Stimulated activated CD4-positive, alpha-beta T cell treated with anti-CD3 and anti-CD28 coated beads, Interleukin-12 subunit alpha, Interleukin-12 subunit beta, amount 100 ng/mL, for 4 hours (primary cell): ENCODE measurements at regions not wholly inside any gene's neighbourhood (a gene's known extent, or its start where the extent isn't known, plus 50 kb on each side); places are given as distances from the start of the nearest gene placed in this dataset.
"Not testable (repeated sequence)": the region's sequence is repeated elsewhere in the genome, so short reads cannot be mapped to it uniquely, and the experiment has no call there.

ENCODE experiments used
- DNase-seq: peaks from one replicate; pipeline ENCODE4 v3.0.0-alpha.2; 2020

DNA sequence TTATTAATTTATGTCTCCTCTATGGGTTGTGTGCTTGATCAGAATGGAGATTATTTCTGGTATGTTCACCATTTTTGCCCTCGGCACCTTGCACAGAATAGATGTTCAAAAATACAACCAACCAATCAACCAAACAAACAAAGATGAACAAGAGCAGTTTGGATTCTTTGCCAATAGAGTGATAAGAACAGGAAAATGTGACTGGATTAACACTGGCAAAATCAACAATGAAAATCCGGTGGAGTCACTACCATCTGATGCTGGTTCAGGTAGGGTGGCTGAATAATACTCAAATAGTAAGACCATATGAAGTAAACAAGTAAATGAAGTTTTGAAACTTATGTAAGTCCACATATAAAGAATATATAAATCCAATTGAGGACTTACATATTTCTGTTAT lies 685.0 kb upstream of the EPHA5 start:
- no peak for DNase-seq

DNA sequence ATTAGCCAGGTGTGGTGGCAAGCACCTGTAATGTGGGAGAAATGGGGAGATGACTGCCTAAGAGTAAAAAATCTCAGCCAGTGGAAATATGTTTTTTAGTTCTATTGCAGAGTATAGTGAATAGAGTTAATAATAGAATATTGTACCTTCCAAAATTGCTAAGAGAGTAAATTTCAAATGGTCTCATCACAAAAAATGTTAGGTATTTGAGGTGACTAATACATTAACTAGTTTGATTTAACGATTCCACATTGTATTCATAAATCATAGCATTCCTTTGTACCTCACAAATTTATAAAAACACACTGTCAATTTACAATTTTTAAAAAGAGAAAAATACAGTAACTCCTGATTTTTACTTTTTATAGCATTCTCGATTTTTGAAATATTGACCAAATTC lies 681.5 kb upstream of the EPHA5 start:
- DNase-seq = no peak

DNA sequence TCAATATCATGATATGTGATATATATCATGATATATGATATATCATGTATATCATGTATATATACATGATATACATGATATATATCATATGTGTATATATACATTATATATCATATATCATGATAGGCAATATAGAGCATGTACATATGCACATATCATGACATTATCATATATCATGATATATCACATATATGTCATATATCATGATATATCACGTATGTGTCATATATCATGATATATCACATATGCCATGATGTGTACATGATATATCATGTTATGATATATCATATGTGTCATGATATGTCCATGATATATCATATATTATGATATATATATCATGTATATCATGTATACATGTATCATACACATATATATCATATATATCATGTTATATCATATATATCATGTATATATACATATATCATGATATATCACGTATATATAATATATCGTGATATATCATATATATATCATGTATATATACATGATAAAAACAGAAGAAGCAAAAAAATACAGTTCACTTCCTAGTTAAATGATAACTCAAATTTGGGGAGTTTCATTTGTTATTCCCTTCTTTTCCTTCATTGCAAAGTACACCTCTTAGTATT lies 670.1 kb upstream of the EPHA5 start:
- no peak for DNase-seq

DNA sequence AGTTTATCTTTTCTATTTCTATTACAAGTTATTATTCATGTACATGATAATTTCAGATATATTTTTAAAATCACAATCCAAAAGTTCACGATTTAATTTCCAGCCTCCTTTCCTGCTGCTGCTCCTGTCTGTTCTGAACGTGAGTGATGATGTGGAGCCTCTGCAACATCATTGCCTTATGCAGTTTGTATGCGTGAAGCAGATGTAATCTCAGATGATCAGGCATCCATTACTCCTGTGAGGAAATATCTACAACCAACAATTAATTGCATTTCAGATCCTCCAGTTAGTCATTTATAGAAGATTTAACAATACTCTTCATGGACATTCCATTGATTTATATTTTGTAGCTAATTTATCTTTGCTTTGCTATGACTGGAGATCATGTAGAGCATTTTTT lies 668.7 kb upstream of the EPHA5 start:
- no peak for DNase-seq

DNA sequence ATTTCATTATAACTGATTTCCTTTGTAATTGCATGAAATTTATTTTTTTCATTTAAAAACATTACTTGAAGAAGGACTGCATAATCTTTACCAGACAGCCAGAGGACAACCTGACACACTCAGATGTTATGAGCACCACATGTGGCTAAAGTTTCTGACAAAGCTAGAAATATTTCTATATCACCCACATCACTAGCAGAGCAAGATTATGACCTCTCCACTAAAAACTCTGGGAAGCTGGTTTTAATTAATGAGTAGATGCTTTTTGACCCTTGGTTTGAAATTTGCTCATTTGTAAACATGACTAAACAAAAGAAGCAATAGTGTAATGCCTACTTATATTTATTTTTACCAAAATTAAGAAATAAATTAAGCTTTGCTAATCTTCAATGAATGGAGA lies 661.5 kb upstream of the EPHA5 start:
- DNase-seq = no peak

DNA sequence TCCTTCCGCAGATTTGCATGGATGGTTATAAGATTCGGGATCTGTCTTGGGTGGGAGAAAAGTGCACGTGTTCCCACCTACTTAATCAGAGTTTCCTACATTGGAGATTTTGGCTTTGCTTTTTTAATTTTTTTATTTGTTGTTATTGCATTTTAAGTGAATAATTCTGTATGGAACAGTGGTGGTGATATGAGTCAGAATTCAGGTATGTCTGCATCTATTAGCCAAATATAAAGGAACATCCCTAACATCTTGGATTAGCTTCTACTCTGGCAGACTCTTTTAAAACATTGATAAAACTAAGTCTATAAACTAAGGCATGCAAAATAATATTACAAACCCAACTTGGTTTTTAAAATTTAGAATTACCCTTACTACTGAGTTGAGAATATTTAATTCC lies 659.8 kb upstream of the EPHA5 start:
- no peak for DNase-seq

DNA sequence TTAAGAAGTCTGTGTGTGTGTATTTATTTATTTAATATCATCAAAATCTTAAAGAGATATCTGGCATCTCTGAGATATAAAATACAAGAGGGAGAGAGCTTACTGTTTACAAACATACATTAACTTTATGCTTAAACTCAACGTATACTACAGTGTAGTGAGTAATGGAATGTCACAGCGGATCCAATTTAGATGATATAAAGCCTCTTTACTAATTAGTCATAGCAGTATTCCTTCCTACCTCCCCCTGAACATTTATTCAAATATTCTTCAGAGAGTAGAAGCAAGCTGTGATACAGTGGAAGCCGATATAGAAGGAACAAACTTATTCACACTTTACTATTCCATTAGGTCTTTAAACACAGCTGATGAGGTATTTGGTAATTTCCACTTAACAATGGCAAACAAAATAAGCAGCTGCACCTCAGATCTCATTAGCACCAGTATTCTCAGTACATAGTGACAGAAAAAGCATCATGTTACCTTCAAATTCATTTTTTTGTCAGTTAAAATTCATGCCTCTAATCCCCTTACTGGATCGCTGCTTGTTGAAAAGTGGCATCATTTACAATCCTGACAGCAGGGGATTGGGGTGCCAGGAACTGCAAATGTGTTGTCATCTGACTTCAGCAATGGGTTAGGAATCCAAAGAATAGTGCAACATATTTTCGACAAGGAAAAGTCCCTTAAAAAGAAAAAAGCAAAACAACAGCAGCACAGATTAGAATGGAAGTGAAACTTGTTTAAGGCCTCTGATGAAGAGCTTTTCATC lies 658.7 kb upstream of the EPHA5 start:
- no peak for DNase-seq

DNA sequence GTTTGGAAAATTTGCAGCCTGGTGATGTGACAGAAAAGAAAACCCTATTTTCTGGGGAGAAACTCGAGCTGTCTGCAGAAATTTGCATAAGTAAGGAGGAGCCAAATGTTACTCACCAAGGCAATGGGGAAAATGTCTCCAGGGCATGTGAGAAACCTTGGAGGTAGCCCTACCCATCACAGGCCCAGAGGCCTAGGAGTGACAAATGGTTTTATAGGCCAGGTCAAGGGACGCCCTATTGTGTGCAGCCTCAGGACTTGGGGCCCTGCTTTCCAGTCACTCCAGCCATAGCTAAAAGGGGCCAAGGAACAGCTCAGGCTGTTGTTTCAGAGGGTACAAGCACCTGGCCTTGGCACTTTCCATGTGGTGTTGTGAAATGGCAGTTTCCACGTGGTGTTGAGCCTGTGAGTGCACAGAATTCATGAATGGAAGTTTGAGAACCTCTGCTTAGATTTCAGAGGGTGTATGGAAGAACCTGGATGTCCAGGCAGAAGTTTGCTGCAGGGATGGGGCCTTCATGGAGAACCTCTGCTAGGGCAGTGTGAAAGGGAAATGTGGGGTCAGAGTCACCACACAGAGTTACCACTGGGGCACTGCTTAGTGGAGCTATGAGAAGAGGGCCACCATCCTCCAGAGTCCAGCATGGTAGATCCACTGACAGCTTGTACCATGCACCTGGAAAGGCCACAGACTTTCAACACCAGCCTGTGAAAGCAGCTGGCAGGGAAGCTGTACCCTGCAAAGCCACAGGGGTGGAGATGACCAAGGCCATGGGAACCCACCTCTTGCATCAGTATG lies 637.6 kb upstream of the EPHA5 start:
- DNase-seq = no peak

DNA sequence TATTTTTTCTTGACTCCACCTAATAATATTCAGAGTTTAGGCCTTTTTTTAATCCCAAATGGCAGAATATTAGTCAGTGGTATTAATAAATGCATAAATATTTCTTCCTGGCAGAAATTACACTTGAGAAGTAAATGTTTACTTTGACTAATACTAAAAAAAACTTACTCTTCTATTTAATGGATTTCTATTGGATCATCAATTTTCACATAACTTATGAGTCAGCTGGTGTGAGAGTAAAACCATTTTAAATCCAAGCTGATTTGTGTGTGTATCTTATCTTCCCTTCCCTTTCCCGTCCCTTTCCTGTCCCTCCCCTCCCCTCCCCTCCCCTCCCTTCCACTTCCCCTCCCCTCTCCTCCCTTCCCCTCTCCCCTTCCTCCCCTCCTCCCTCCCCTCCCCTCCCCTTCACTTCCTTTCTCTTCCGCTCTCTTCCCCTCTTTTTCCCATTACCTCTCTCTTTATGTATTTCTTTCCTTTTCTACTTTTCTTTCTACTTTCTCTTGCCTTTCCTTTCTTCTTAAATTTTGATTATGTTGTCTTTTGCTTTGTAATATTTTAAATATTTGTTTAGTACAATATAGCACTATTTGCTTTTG lies 630.1 kb upstream of the EPHA5 start:
- no peak for DNase-seq

DNA sequence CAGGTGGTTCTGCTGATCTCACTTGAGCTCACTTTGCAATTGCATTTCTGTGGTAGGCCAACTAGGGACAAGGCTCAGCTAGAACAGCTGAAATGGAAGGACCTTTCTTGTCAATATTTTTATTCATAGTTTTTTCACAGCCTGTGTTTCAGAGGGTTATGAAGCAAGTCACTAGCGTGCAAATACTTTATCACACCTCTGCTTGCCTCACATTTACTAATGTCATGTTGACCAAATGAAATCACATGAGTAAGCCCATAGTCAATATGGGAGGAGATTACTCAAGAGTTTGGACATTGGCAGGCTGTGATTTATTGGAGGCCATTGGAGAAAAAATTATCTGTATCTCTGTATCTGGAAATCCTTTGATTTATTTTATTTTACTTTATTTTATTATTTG lies 628.3 kb upstream of the EPHA5 start:
- no peak for DNase-seq

DNA sequence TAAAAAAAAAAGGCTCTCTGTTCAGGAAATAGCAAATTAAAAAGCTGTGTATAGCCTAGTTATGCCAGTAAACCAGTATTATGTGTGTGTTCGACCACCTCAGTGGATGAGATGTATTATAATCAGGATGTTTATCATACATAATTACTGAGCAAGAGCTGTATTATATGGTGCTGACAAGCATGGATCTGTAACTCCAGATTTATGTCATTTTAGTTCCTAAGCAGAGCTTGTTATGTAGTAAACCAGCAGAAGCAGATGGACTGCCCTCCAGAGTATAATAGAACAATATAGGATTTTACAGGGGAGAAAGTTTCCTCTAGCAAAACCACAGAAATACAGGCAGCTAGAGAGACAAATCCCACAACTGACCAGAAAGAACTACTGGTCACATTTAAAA lies 627.4 kb upstream of the EPHA5 start:
- DNase-seq = no peak

DNA sequence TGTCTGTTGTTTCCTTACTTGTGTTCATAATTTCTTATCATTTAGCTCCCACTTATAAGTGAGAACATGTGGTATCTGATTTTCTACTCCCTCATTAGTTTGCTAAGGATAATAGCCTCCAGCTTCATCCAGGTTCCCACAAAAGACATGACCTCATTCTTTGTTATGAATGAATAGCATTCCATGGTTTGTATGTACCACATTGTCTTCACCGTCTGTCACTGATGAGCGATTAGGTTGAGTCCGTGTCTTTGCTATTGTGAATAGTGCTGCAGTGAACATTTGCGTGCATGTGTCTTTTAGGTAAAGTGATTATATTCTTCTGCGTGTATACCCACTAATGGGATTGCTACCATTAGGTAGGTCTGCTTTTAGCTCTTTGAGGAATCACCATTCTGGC lies 624.3 kb upstream of the EPHA5 start:
- no peak for DNase-seq

DNA sequence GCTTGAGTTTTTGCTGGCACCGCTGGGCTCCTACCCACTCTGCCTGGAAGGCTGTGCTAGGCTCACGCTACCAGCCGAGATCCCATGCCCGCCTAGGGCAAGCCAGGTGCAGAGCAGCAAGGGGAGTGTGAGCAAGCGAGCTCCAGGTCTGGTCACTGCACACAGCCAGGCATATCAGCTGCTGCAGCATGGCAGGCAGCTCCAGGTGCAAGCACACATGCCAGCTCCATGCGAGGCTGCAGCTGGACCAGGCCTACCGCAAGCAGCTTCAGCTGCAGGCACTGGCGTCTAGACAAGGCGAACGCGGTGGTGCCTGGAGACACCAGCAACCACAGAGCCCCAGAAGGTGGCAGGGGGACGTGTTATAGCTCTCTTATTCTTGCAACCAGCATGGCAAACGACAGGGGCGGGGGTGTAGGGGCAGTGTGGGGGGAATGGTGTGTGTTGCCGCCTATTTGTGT lies 614.7 kb upstream of the EPHA5 start:
- no peak for DNase-seq

DNA sequence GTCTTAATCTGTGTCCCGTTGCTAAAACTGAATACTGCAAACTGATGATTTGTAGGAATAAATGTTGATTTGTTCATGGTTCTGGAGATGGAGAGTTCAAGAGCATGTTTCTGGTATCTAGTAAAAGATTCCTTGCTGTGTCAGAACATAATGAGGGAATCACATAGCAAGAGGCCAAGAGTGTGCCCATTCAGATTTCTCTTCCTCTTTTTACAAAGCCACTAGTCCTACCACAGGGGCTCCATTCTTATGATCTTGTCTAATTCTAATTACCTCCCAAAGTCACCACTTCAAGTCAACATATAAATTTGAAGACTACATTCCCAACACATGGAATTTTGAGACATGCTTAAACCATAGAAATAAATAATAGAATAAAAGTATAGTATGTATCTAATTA lies 608.8 kb upstream of the EPHA5 start:
- no peak for DNase-seq

DNA sequence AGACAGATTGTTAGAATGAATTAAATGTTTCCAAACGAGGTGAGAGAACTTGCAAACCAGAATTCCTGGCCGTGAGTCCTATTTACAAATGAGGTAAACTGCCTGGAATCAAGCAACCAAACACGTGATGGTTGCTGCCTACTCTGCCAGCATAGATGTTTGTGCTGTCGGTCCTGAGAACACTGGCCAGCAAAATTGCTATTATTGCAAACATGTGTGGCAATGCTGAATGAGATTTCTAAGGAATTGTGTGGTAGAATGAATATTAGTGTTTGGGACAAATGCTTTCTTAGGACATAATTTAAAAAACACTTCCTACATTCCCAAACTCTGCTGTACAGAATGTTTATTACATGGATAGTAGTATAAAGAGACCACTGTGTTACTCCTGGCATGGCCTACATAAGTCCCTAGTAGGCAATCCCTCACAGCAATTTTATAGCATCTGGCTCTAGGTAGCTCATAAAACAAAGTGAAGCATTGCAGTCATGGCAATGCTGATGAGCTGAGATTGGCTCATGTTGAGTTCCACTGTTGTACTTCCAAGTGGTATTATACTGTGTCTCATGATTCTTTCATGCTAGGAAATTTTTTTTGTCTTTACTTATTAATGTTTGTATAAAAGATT lies 605.2 kb upstream of the EPHA5 start:
- no peak for DNase-seq

DNA sequence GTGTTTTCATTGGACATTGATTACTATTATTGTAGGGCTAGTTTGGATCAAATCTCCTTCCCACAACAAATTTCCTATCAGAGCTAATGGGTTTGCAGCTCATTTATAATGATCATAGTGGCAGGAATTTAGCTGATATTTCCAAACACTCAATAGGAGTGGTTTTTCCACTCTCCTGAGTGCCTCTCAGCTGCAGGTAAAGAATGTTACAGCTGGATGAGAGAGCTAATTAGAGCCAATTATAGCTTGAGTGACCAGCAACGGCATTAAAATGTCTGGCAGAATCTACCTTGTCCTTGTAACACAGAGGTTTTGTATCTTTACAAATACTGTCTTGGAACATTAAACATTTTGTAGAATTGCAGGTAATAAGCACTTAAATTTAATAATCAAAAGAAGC lies 602.8 kb upstream of the EPHA5 start:
- DNase-seq = no peak

DNA sequence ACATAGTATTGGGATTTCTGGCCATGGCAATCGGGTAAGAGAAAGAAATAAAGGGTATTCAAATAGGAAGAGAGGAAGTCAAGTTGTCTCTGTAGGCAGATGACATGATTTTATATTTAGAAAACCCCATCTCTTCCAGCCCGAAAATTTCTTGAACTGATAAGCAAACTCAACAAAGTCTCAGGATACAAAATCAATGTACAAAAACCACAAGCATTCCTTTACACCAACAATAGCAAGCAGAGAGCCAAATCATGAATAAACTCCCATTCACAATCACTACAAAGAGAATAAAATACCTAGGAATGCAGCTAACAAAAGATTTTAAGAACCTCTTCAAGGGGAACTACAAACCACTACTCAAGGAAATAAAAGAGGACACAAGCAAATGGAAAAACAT lies 600.1 kb upstream of the EPHA5 start:
- DNase-seq = not testable (repeated sequence)

DNA sequence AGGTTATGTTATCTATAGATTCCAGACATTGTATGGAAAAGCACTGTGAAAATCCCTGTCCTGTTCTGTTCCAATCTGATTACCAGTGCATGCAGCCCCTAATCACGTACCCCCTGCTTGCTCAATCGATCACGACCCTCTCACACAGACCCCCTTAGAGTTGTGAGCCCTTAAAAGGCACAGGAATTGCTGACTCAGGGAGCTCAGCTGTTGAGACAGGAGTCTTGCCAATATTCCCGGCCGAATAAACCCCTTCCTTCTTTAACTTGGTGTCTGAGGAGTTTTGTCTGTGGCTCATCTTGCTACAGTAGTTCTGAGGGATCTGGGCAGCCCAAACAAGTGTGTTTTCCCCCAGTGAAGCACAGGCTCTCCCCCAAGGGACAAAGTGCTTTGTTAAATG lies 596.3 kb upstream of the EPHA5 start:
- not testable (repeated sequence) for DNase-seq

DNA sequence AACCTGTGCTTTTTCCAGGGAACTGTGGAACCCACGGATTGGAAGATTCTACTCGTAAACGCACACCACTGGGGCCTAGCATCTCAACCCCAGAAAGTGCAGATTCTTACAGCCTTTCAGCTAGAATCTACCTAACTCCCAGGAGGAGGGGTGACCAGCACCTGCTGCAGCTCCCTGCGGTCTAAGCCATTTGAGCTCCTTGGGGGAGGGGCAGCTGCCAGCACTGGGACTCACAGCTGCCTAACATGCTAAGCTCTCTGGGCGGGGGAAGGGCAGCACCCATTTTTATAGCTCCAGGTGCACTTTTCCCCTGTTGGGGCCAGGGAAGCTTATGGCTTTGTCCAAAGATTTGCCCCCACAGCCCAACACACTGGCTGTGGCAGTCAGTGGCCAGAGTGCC lies 595.7 kb upstream of the EPHA5 start:
- no peak for DNase-seq

DNA sequence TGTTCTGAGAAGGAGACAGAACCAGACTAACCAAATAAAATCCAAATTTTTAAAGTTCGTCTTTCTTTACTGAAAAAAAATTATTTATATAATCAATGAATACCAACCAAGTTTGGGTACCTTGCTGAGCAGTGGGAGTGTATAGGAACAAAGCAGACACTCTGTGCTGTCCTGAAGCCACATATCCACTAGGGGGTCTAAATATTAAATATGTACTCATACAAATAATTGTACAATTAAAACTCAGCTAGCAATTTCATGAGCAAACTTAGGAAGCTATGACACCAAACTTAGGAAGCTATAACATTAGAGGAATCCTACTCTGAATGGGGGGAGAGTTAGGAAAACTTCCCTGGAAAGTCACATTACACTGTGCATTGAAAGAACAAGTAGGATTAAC lies 582.0 kb upstream of the EPHA5 start:
- no peak for DNase-seq

DNA sequence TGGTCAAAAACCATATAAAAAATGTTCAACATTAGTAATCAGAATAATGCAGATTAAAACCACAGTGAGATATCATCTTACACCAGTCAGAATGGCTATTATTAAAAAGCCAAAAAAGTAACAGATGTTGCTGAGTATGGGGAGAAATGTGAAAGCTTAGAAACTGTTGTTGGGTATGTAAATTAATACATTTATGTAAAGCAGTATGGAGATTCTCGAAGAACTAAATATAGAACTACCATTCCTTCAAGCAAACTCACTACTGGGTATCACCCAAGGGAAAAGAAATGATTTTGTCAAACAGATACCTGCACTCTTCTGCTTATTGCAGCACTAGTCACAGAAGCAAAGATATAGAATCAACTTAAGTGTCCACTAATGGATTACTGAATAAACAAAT lies 576.4 kb upstream of the EPHA5 start:
- DNase-seq = no peak

DNA sequence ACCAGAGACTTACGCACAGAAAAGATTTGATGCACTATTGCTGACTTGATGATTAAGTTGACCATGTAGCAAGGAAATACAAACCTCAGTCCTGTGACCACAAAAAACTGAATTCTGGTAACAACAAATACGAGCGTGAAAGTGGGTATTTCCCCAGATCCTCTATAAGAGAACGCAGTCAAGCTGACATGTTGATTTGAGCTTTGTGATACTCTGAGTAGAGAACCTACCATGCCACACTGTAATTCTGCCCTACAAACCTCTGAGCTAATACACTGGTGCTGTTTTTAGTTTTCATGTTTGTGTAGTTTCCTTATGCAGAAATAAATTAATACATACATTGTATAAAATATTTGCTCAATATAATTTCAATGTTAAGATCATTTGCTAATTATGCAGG lies 565.6 kb upstream of the EPHA5 start:
- no peak for DNase-seq

DNA sequence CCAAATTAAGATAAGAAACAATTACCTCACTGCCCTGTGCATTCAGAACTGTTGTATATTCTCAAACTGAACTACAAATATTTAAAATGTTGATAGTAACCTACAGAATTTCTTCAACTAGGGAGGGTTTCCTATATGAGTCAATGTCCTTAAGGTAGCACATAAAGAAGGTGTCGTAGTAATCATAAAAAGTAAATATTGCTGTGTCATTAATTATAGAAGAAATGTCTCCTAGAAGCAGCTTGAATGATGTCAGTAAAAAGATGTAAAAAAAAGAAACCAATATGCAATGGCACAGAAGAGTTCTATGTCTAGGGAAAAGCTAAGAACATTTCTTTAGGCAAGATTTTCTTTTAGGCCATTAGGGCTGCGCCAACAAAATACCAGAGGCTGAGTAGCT lies 559.6 kb upstream of the EPHA5 start:
- DNase-seq = no peak
